H1 (cell line): ENCODE measurements at regions not wholly inside any gene's neighbourhood (a gene's known extent, or its start where the extent isn't known, plus 50 kb on each side); places are given as distances from the start of the nearest gene placed in this dataset.

Source experiments
- CBX5 ChIP-seq: fragments of 300-800, 300-1000 bp; sonication (generic); IDR thresholded peaks from 2 replicates; pipeline ENCODE4 v1.7.1; 2016; ENCODE audit warnings: antibody characterized with exemption, low read length, low read depth
- EZH2 ChIP-seq: fragments of 200-600 bp; sonication (generic); IDR thresholded peaks from 2 replicates; pipeline ENCODE4 v1.7.1; 2012; ENCODE audit warnings: low read depth, mild to moderate bottlenecking, moderate library complexity, low read length, inconsistent platforms; ENCODE audit not compliant: severe bottlenecking
- GABPA ChIP-seq: IDR thresholded peaks from 2 replicates; pipeline ENCODE4 v1.6.1; 2011; ENCODE audit warnings: mild to moderate bottlenecking, low read length, moderate library complexity, borderline replicate concordance; ENCODE audit not compliant: insufficient read depth
- HDAC2 ChIP-seq, 2 experiments: fragments of 300-600 bp in 1 of 2; sonication (generic) in 1 of 2; IDR thresholded peaks; 2 replicates each; pipeline ENCODE4 v1.6.1; 2011 to 2012; ENCODE audit warnings: low read depth in 2 of 2, low read length in 2 of 2, mild to moderate bottlenecking in 2 of 2, moderate library complexity in 2 of 2, borderline replicate concordance in 1 of 2, inconsistent platforms in 1 of 2
- JUN ChIP-seq: IDR thresholded peaks from 2 replicates; pipeline ENCODE4 v1.6.1; 2011; ENCODE audit warnings: low read depth, mild to moderate bottlenecking, improper control_type of control experiment, low read length
- MAFK ChIP-seq: IDR thresholded peaks from 2 replicates; pipeline ENCODE4 v1.6.1; 2012; ENCODE audit warnings: low read depth, mild to moderate bottlenecking, improper control_type of control experiment, low read length
- NANOG ChIP-seq: IDR thresholded peaks from 2 replicates; pipeline ENCODE4 v1.6.1; 2011; ENCODE audit warnings: low read length, low read depth, mild to moderate bottlenecking, inconsistent platforms; ENCODE audit not compliant: insufficient read depth, poor library complexity, severe bottlenecking
- POU5F1 ChIP-seq: IDR thresholded peaks from 2 replicates; pipeline ENCODE4 v1.6.1; 2011; ENCODE audit warnings: low read depth, mild to moderate bottlenecking, low read length, moderate library complexity
- RNF2 ChIP-seq: fragments of 200-900, 300-1000 bp; sonication (generic); IDR thresholded peaks from 2 replicates; pipeline ENCODE4 v1.7.1; 2016; ENCODE audit warnings: borderline replicate concordance, low read depth, mild to moderate bottlenecking, antibody characterized with exemption, low read length; ENCODE audit not compliant: poor library complexity, severe bottlenecking; ENCODE audit errors: missing control alignments
- SP2 ChIP-seq: IDR thresholded peaks from 2 replicates; pipeline ENCODE4 v1.6.1; 2012; ENCODE audit warnings: mild to moderate bottlenecking, low read length, inconsistent platforms
- TCF12 ChIP-seq: IDR thresholded peaks from 2 replicates; pipeline ENCODE4 v1.6.1; 2011; ENCODE audit warnings: low read depth, mild to moderate bottlenecking, low read length
- TF ChIP-seq, protein P1 (sequence below): fragments of 300-600 bp; sonication (generic); IDR thresholded peaks from 2 replicates; pipeline ENCODE4 v1.7.1; 2012; ENCODE audit warnings: low read length, moderate library complexity, mild to moderate bottlenecking, inconsistent platforms; ENCODE audit not compliant: insufficient replicate concordance

DNA sequence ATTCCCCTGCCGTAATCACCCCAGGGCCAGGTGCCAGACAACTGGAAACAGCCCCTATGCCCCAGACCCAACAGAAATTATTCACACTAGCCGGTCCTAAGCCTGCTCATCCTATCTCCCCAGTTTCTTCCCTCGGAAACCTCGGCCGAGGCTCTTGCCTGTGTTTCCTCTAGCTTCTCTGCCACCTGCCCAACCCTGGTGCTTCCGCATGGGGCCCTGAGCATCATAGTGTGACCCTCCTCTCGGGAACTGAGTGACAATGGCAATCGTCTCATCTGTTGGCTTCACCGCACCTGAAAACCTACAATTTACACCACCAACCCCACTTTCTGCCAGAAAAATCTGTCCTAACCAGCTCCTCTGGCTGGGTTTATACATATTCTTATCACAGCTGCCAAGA, 257.3 kb downstream of the SOD2 start (continued):
- TF ChIP-seq, protein P1, sequence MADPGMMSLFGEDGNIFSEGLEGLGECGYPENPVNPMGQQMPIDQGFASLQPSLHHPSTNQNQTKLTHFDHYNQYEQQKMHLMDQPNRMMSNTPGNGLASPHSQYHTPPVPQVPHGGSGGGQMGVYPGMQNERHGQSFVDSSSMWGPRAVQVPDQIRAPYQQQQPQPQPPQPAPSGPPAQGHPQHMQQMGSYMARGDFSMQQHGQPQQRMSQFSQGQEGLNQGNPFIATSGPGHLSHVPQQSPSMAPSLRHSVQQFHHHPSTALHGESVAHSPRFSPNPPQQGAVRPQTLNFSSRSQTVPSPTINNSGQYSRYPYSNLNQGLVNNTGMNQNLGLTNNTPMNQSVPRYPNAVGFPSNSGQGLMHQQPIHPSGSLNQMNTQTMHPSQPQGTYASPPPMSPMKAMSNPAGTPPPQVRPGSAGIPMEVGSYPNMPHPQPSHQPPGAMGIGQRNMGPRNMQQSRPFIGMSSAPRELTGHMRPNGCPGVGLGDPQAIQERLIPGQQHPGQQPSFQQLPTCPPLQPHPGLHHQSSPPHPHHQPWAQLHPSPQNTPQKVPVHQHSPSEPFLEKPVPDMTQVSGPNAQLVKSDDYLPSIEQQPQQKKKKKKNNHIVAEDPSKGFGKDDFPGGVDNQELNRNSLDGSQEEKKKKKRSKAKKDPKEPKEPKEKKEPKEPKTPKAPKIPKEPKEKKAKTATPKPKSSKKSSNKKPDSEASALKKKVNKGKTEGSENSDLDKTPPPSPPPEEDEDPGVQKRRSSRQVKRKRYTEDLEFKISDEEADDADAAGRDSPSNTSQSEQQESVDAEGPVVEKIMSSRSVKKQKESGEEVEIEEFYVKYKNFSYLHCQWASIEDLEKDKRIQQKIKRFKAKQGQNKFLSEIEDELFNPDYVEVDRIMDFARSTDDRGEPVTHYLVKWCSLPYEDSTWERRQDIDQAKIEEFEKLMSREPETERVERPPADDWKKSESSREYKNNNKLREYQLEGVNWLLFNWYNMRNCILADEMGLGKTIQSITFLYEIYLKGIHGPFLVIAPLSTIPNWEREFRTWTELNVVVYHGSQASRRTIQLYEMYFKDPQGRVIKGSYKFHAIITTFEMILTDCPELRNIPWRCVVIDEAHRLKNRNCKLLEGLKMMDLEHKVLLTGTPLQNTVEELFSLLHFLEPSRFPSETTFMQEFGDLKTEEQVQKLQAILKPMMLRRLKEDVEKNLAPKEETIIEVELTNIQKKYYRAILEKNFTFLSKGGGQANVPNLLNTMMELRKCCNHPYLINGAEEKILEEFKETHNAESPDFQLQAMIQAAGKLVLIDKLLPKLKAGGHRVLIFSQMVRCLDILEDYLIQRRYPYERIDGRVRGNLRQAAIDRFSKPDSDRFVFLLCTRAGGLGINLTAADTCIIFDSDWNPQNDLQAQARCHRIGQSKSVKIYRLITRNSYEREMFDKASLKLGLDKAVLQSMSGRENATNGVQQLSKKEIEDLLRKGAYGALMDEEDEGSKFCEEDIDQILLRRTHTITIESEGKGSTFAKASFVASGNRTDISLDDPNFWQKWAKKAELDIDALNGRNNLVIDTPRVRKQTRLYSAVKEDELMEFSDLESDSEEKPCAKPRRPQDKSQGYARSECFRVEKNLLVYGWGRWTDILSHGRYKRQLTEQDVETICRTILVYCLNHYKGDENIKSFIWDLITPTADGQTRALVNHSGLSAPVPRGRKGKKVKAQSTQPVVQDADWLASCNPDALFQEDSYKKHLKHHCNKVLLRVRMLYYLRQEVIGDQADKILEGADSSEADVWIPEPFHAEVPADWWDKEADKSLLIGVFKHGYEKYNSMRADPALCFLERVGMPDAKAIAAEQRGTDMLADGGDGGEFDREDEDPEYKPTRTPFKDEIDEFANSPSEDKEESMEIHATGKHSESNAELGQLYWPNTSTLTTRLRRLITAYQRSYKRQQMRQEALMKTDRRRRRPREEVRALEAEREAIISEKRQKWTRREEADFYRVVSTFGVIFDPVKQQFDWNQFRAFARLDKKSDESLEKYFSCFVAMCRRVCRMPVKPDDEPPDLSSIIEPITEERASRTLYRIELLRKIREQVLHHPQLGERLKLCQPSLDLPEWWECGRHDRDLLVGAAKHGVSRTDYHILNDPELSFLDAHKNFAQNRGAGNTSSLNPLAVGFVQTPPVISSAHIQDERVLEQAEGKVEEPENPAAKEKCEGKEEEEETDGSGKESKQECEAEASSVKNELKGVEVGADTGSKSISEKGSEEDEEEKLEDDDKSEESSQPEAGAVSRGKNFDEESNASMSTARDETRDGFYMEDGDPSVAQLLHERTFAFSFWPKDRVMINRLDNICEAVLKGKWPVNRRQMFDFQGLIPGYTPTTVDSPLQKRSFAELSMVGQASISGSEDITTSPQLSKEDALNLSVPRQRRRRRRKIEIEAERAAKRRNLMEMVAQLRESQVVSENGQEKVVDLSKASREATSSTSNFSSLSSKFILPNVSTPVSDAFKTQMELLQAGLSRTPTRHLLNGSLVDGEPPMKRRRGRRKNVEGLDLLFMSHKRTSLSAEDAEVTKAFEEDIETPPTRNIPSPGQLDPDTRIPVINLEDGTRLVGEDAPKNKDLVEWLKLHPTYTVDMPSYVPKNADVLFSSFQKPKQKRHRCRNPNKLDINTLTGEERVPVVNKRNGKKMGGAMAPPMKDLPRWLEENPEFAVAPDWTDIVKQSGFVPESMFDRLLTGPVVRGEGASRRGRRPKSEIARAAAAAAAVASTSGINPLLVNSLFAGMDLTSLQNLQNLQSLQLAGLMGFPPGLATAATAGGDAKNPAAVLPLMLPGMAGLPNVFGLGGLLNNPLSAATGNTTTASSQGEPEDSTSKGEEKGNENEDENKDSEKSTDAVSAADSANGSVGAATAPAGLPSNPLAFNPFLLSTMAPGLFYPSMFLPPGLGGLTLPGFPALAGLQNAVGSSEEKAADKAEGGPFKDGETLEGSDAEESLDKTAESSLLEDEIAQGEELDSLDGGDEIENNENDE, result no peak
- no peak for TF ChIP-seq MAFK
- TF ChIP-seq GABPA, result no peak
- no peak for TF ChIP-seq CBX5
- no peak for TF ChIP-seq SP2
- TF ChIP-seq EZH2, result no peak
- no peak for TF ChIP-seq POU5F1
- no peak for TF ChIP-seq RNF2
- no peak for TF ChIP-seq TCF12
- TF ChIP-seq JUN, result no peak
- no peak for TF ChIP-seq HDAC2 (IDR thresholded peaks at IDR 0.05; ENCODE audit: borderline replicate concordance in 1 of 2, low read depth in 2 of 2, low read length in 2 of 2)
- no peak for TF ChIP-seq NANOG
